ENCODE measurements at regions not wholly inside any gene's neighbourhood (a gene's known extent, or its start where the extent isn't known, plus 50 kb on each side); places are given as distances from the start of the nearest gene placed in this dataset.

DNA sequence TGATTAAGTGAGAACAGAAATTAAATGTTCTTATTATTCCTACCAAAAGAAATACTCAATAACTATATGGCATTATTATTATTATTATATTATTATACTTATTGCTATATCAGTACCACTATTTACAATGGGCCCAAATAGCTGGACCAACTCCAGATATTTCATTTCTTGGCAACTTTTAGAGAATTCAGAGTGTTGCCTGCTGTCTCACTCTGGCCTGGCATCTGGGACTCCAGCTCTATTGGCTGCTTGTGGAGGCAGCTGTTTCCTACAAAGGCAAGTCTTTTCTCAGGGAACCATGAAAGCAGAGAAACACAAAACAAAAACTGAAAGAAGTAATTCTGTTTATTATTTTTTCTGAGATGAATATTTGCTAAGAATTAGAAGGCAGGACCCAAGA lies 105.1 kb upstream of the SORCS1 start:
- H3K36me3 ChIP-seq = no peaks in the 10 kb centered on the region
- H3K9me3 ChIP-seq = no peaks in the 10 kb centered on the region
- no peak overlapping the region for H3K27ac ChIP-seq
- no peaks in the 10 kb centered on the region for H3K4me1 ChIP-seq
- TF ChIP-seq POLR2A (IDR thresholded peaks at IDR 0.05) (no peak), CTCF (IDR thresholded peaks at IDR 0.05) (no peak)
- no peaks in the 10 kb centered on the region for H3K27me3 ChIP-seq
- DNase-seq = no peak
- no peak for ATAC-seq
- intact Hi-C loops (cut with DNase I) = no loop called here
- H3K4me3 ChIP-seq = no peak overlapping the region

DNA sequence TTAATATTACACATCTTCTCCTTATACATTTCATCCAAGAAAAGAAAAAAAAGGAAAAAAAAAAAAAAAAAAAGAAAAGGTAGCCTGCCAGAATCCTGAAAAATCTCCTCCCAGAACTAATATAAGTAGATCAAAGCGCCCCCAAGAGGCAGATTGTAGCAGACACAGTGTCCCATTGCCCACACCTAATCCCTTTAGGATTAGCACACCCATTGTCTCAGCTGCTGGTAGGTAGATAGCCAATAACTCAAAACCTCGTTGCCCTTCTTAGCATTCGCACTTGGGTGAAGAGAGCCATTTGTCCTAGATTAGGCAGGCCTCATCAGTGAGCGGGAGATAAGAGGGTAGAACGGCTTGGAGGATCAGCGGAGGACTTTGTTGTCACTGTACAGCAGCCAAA lies 100.2 kb upstream of the SORCS1 start:
- no peaks in the 10 kb centered on the region for H3K4me1 ChIP-seq
- no peak for ATAC-seq
- no peak for DNase-seq
- H3K27ac ChIP-seq = no peak overlapping the region
- no peak overlapping the region for H3K4me3 ChIP-seq
- H3K9me3 ChIP-seq = no peaks in the 10 kb centered on the region
- H3K36me3 ChIP-seq = no peaks in the 10 kb centered on the region
- 15 to 24% (median 22%) methylated on average over 6 of the region's 6 CpGs for WGBS, 4 donors
- TF ChIP-seq POLR2A (IDR thresholded peaks at IDR 0.05) (no peak), CTCF (IDR thresholded peaks at IDR 0.05) (no peak)
- intact Hi-C loops (cut with DNase I) = no loop called here
- no peaks in the 10 kb centered on the region for H3K27me3 ChIP-seq

DNA sequence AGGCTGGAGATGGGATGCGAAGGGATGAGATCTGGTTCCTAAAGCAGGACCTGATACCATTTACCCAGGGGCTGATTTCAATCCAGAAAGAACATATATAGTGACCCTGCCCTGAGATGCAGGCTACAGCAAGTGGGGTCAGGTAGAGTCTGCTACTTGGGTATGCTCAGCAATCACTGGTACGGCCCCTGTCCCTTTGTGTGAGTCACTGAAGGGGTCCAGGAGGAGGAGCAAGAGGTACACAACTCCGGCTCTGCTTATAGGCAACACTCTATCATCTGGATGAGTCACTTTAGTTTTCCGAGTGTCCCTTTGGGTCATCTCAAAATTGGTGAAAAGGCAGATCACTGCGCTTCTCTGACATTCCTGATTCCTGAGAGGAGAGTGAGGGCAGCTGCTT lies 79.6 kb upstream of the SORCS1 start:
- TF ChIP-seq CTCF (IDR thresholded peaks at IDR 0.05) (no peak), POLR2A (IDR thresholded peaks at IDR 0.05) (no peak)
- WGBS, 4 donors = 75 to 85% (median 77%) methylated on average over 5 of the region's 5 CpGs

DNA sequence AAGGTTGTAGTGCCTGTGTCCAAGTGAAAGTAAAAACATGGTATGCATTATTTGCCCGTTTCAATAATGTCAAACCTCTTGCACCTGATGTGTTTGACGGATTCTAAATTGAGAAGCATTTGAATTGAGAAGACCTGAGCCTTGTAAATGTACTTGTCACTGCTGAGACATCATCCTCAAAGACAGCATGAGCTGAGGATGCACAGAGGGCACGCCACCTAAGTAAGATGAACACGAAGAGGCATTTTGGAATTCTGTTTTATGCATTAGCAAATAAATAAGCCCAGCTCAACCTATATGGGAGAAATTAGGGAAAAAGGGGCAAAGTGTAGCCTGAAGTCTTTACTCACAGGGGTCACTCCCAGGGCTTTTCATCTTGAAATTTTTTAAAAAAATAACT lies 73.8 kb upstream of the SORCS1 start:
- TF ChIP-seq CTCF (IDR thresholded peaks at IDR 0.05) (no peak), POLR2A (IDR thresholded peaks at IDR 0.05) (no peak)
- intact Hi-C loops (cut with DNase I) = no loop called here

More for the DNA sequence above, 79.6 kb upstream of the SORCS1 start:
- H3K4me3 ChIP-seq = no peak overlapping the region
- no peaks in the 10 kb centered on the region for H3K9me3 ChIP-seq
- no peaks in the 10 kb centered on the region for H3K27me3 ChIP-seq
- ATAC-seq = no peak
- H3K4me1 ChIP-seq = no peaks in the 10 kb centered on the region
- intact Hi-C loops (cut with DNase I) = no loop called here
- DNase-seq = no peak
- H3K27ac ChIP-seq = no peak overlapping the region
- H3K36me3 ChIP-seq = no peaks in the 10 kb centered on the region

More for the DNA sequence above, 73.8 kb upstream of the SORCS1 start:
- 61 to 67% (median 63%) methylated on average over 4 of the region's 4 CpGs for WGBS, 4 donors
- Histone ChIP-seq H3K27me3 (no peaks in the 10 kb centered on the region), H3K4me3 (no peak overlapping the region), H3K4me1 (no peaks in the 10 kb centered on the region), H3K36me3 (no peaks in the 10 kb centered on the region), H3K27ac (no peak overlapping the region), H3K9me3 (no peaks in the 10 kb centered on the region)
- no peak for DNase-seq
- no peak for ATAC-seq

All from heart left ventricle (tissue), 16 donors.